HEK293T (cell line): ENCODE measurements at regions not wholly inside any gene's neighbourhood (a gene's known extent, or its start where the extent isn't known, plus 50 kb on each side); places are given as distances from the start of the nearest gene placed in this dataset.

Experiments used
- CTCF ChIA-PET: fragments of 350-600 bp; formaldehyde crosslinking; extraction: SDS; loops from one replicate; lab custom pipeline; 2021; ENCODE audit warnings: antibody characterized with exemption, inconsistent platforms; lab: Yijun Ruan, JAX
- POLR2A ChIA-PET: fragments of 350-600 bp; formaldehyde crosslinking; extraction: SDS; loops from one replicate; lab custom pipeline; 2020; ENCODE audit warnings: antibody characterized with exemption, inconsistent platforms; lab: Yijun Ruan, JAX
- DNase-seq: peaks from one replicate; pipeline ENCODE4 v3.0.0; 2012; ENCODE audit warnings: mixed read lengths; ENCODE audit errors: extremely low spot score
- ARNT ChIP-seq: fragments of 450-650 bp; IDR thresholded peaks from 2 replicates; pipeline ENCODE4 v1.6.1; 2017; ENCODE audit warnings: mild to moderate bottlenecking
- BHLHE40 ChIP-seq: fragments of 450-650 bp; IDR thresholded peaks from 2 replicates; pipeline ENCODE4 v1.6.1; 2016; ENCODE audit warnings: mild to moderate bottlenecking, moderate library complexity, borderline replicate concordance
- CTBP1 ChIP-seq: fragments of 450-650 bp; IDR thresholded peaks from 2 replicates; pipeline ENCODE4 v1.6.1; 2016; ENCODE audit warnings: borderline replicate concordance
- ELF4 ChIP-seq: fragments of 450-650 bp; IDR thresholded peaks from 2 replicates; pipeline ENCODE4 v1.6.1; 2017; ENCODE audit warnings: antibody characterized with exemption
- FOXA1 ChIP-seq: fragments of 450-650 bp; IDR thresholded peaks from 2 replicates; pipeline ENCODE4 v1.6.1; 2016; ENCODE audit warnings: mild to moderate bottlenecking
- FOXK2 ChIP-seq: fragments of 450-650 bp; IDR thresholded peaks from 2 replicates; pipeline ENCODE4 v1.6.1; 2016; ENCODE audit warnings: mild to moderate bottlenecking
- FOXM1 ChIP-seq: fragments of 450-650 bp; IDR thresholded peaks from 2 replicates; pipeline ENCODE4 v1.6.1; 2017; ENCODE audit warnings: mild to moderate bottlenecking, borderline replicate concordance
- HDGF ChIP-seq: fragments of 450-650 bp; IDR thresholded peaks from 2 replicates; pipeline ENCODE4 v1.6.1; 2017; ENCODE audit warnings: antibody characterized with exemption, borderline replicate concordance
- L3MBTL2 ChIP-seq: fragments of 450-650 bp; conservative IDR thresholded peaks from 2 replicates; pipeline ENCODE4 v1.6.1; 2016; ENCODE audit warnings: mild to moderate bottlenecking
- LEF1 ChIP-seq: fragments of 450-650 bp; IDR thresholded peaks from 2 replicates; pipeline ENCODE4 v1.6.1; 2017; ENCODE audit warnings: mild to moderate bottlenecking, borderline replicate concordance
- NFRKB ChIP-seq: fragments of 450-650 bp; IDR thresholded peaks from 2 replicates; pipeline ENCODE4 v1.6.1; 2016; ENCODE audit warnings: mild to moderate bottlenecking, moderate library complexity
- SP1 ChIP-seq: fragments of 450-650 bp; IDR thresholded peaks from 2 replicates; pipeline ENCODE4 v1.6.1; 2017
- SUZ12 ChIP-seq: fragments of 450-650 bp; IDR thresholded peaks from 2 replicates; pipeline ENCODE4 v1.6.1; 2016; ENCODE audit warnings: mild to moderate bottlenecking
- TARDBP ChIP-seq: fragments of 450-650 bp; IDR thresholded peaks from 2 replicates; pipeline ENCODE4 v1.6.1; 2016
- ZNF384 ChIP-seq: fragments of 450-650 bp; IDR thresholded peaks from 2 replicates; pipeline ENCODE4 v1.6.1; 2016
- TF ChIP-seq, protein P1 (sequence below): fragments of 450-650 bp; IDR thresholded peaks from 2 replicates; pipeline ENCODE4 v1.6.1; 2016

DNA sequence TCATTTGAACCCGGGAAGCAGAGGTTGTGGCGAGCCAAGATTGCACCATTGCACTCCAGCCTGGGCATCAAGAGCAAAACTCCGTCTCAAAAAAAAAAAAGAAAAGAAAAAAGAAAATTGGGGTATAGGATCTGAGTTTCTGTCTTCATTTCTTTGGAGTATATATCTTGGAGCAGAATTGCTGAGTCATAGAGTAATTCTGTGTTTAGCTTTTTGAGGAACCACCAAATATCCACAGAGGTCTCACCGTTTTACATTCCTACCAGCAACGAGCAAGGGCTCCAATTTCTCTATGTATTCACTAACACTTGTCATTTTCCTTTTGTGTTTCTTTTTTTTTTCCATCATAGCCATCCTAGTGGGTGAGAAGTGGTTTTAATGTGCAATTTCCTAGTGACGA lies 87.6 kb upstream of the TEX51 start:
- TF ChIP-seq HDGF (no peak), CTBP1 (no peak), BHLHE40 (no peak), SP1 (no peak), ZNF384 (no peak), TARDBP (no peak)
- no peak for DNase-seq
- ChIA-PET POLR2A (no interaction called here), CTCF (no interaction called here)

DNA sequence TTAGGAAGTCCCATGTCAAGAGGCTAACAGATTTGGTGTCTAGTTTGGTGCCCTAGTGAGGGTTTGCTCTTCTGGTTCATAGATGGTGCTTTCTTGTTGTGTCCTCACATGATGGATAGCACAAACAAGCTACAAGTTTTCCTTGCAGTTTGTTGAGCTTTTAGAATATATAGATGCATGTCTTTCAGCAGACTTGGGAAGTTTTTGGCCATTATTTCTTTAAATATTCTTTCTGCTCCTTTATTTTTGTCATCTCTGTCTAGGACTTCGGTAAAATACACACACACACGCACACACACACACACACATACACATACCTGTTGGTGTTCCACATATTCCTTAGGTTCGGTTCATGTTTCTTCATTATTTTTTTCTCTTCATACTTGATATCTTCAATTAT lies 81.5 kb upstream of the TEX51 start:
- POLR2A ChIA-PET: no interaction called here
- TF ChIP-seq SUZ12: no peak
- TF ChIP-seq FOXA1: no peak
- TF ChIP-seq BHLHE40: no peak
- TF ChIP-seq, protein P1, sequence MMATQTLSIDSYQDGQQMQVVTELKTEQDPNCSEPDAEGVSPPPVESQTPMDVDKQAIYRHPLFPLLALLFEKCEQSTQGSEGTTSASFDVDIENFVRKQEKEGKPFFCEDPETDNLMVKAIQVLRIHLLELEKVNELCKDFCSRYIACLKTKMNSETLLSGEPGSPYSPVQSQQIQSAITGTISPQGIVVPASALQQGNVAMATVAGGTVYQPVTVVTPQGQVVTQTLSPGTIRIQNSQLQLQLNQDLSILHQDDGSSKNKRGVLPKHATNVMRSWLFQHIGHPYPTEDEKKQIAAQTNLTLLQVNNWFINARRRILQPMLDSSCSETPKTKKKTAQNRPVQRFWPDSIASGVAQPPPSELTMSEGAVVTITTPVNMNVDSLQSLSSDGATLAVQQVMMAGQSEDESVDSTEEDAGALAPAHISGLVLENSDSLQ: no peak
- TF ChIP-seq CTBP1: no peak
- TF ChIP-seq L3MBTL2: no peak
- no peak for TF ChIP-seq TARDBP
- no peak for TF ChIP-seq FOXK2
- TF ChIP-seq LEF1: no peak
- TF ChIP-seq ARNT: no peak
- no peak for TF ChIP-seq HDGF
- no peak for DNase-seq
- CTCF ChIA-PET: no interaction called here

DNA sequence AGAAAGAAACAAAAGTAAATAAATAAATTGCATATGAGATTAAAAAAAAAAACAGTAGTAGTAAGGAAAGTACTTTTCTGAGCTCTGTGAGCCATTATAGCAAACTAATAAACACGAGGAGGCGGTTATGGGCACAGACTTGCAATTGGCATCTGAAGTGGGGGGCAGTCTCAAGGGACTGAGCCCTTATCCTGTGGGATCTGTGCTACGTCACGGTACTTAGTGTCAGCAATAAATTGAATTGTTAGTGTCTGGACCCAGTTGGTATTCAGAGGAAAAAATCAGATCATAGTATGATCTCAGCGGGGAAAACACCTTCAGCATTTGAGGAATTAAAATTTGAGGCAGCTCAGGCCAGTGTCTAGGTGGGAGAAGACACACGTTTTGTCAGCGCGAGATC lies 76.6 kb upstream of the TEX51 start:
- POLR2A ChIA-PET: no interaction called here
- CTCF ChIA-PET: no interaction called here
- DNase-seq: no peak
- TF ChIP-seq ARNT: no peak
- no peak for TF ChIP-seq FOXK2
- no peak for TF ChIP-seq FOXM1
- TF ChIP-seq ELF4: no peak
- no peak for TF ChIP-seq FOXA1
- no peak for TF ChIP-seq BHLHE40

DNA sequence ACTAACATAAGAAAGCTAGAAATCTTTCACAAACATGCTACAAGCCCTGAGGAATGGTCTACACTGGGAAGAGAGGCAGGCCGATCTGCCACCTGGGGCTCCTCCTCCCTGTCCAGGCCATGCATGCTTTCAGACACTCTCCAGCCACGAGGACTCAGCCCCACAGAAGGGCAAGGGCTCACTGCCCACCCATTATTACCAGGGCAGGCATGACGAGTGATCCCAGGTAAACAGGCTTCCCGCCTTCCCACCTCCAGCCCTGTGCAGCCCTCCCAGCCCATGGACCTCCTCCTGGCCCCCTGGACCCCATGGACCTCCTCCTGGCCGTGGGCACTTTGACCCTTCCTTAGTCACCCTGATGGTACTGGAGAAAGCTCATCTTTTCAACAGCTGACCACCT lies 75.8 kb upstream of the TEX51 start:
- CTCF ChIA-PET: no interaction called here
- POLR2A ChIA-PET: no interaction called here
- no peak for DNase-seq
- no peak for TF ChIP-seq ELF4

DNA sequence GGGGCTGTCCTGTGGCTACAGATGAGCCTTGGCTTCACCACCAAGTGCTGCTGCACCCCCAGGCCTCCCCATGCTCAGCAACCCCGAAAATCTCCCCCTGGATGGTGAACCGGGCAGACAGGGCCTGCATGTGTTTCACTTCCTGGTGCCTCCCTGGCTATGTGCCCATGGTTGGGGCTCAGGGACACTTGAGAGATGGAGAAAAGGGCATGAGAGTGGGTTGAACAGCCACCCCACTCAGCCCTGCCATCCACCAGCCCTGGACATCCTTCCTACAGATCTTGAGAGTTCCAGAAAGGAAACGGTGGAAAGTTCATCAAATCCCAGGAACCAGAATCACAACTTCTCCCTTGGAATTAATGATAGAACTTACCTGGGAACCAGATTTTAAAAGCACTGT lies 74.7 kb upstream of the TEX51 start:
- ChIA-PET POLR2A (no interaction called here), CTCF (no interaction called here)
- TF ChIP-seq FOXK2 (no peak), ARNT (no peak), LEF1 (no peak), NFRKB (no peak), ZNF384 (no peak), SUZ12 (no peak), HDGF (no peak), CTBP1 (no peak), L3MBTL2 (no peak)
- DNase-seq: no peak

DNA sequence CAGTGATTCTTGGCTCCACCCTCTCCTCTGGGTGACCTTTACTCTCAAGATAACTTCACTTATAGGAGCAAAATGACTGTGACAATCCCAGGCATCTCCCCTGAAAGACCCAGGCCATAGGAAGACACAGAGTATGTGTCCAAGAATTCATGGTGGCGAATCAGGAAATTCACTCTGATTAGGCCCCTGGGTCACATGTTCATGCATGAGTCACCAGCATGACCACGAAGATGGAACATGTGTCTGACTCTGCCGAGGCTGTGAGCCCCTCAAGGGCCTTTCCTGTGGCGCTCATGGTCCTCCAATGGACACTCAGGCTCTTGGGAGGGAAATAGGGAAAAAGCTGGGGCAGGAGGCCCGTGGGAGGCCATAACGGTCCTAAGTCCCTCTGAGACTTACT lies 74.0 kb upstream of the TEX51 start:
- ChIA-PET POLR2A (no interaction called here), CTCF (no interaction called here)
- no peak for TF ChIP-seq SUZ12
- TF ChIP-seq LEF1: no peak
- TF ChIP-seq L3MBTL2: peak; percentile 60
- TF ChIP-seq, protein P1: no peak
- no peak for DNase-seq

DNA sequence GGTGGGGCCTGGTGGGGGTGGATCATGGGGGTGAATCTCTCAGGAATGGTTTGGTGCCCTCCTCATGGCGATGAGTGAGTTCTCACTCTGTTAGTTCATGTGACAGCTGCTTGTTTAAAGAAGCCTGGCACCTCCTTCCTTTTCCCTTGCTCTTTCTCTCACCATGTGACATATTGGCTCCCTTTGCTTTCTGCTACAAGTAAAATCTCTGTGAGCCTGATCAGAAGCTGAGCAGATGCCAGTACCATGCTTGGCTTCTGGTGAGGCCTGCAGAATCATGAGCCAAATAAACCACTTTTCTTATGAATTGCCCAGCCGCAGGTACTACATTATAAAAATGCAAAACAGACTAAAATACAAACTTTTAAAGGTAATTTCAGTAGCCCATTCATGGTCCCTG lies 73.4 kb upstream of the TEX51 start:
- no peak for TF ChIP-seq NFRKB
- TF ChIP-seq TARDBP: no peak
- no peak for TF ChIP-seq ZNF384
- TF ChIP-seq HDGF: no peak
- no peak for TF ChIP-seq LEF1
- TF ChIP-seq SP1: no peak
- no peak for TF ChIP-seq BHLHE40
- no peak for TF ChIP-seq FOXM1
- no peak for TF ChIP-seq CTBP1
- no peak for TF ChIP-seq SUZ12
- no peak for TF ChIP-seq ELF4
- TF ChIP-seq, protein P1: no peak
- TF ChIP-seq L3MBTL2: no peak
- TF ChIP-seq ARNT: no peak
- no peak for TF ChIP-seq FOXK2
- DNase-seq: no peak
- ChIA-PET CTCF (no interaction called here), POLR2A (no interaction called here)

DNA sequence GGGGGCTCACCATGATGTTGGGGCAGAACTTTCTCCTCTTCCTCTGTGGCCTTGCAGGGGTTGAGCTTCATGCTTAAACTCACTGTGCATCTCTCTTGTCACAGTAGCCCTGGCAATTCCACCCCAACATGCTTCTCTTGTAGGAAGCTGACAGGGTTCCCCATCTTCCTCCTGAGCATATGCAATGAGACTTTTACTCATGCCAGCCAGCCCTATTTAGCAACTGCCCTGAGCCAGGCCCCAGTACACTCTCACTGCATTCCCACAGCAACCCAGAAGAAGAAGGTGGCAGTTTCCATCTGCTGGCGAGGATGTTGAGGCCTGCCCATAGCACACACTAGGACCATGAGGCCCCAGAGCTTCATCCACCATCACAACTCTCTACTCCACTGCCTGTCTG lies 72.2 kb upstream of the TEX51 start:
- ChIA-PET POLR2A (no interaction called here), CTCF (no interaction called here)
- TF ChIP-seq ARNT (no peak), L3MBTL2 (no peak), TARDBP (no peak), FOXM1 (no peak), CTBP1 (no peak), HDGF (no peak)
- DNase-seq: no peak
